Breast epithelium (tissue), 4 donors: ENCODE measurements at regions not wholly inside any gene's neighbourhood (a gene's known extent, or its start where the extent isn't known, plus 50 kb on each side); places are given as distances from the start of the nearest gene placed in this dataset.

Experiments used
- DNase-seq, 2 donors: peaks; one replicate each; pipeline ENCODE4 v3.0.0-alpha.2; 2019; ENCODE audit warnings: low spot score in 2 of 2
- H3K27ac ChIP-seq, 2 donors: fragments of 200-600 bp; sonication (generic) in 1 of 2; one replicate each; pipeline ENCODE4 v1.5.1; 2016 to 2019; ENCODE audit warnings: mild to moderate bottlenecking in 1 of 2
- H3K27me3 ChIP-seq, 2 donors: fragments of 200-600 bp; sonication (generic) in 1 of 2; one replicate each; pipeline versions ENCODE4 v1.5.1 to v1.6.0; 2017 to 2019; ENCODE audit warnings: control low read depth in 1 of 2, mild to moderate bottlenecking in 1 of 2
- H3K36me3 ChIP-seq: fragments of 200-600 bp; one replicate; pipeline ENCODE4 v1.5.1; 2019
- H3K4me1 ChIP-seq, 2 donors: fragments of 200-600 bp; sonication (generic); one replicate each; pipeline ENCODE4 v1.5.1; 2016 to 2019; ENCODE audit warnings: control low read depth in 1 of 2
- H3K4me3 ChIP-seq, 3 donors: fragments of 200-600 bp; sonication (generic); 1 replicate in 2 of 3; 2 replicates in 1 of 3; pipeline ENCODE4 v1.5.1; 2016 to 2019; ENCODE audit warnings: mild to moderate bottlenecking in 3 of 3, moderate library complexity in 2 of 3
- H3K9me3 ChIP-seq, 2 donors: fragments of 200-600 bp; sonication (generic) in 1 of 2; one replicate each; pipeline ENCODE4 v1.5.1; 2016 to 2019; ENCODE audit warnings: control low read depth in 1 of 2
- CTCF ChIP-seq, 3 donors: fragments of 450-650 bp; IDR thresholded peaks; one replicate each; pipeline ENCODE4 v1.5.1; 2016 to 2017; ENCODE audit warnings: antibody characterized with exemption in 3 of 3, mild to moderate bottlenecking in 3 of 3, moderate library complexity in 3 of 3
- POLR2A ChIP-seq: fragments of 450-650 bp; IDR thresholded peaks from one replicate; pipeline ENCODE4 v1.6.1; 2016; ENCODE audit warnings: antibody characterized with exemption, mild to moderate bottlenecking, moderate library complexity
- POLR2AphosphoS5 ChIP-seq, 3 donors: sonication (generic); formaldehyde crosslinking; IDR thresholded peaks; one replicate each; pipeline ENCODE4 v1.6.1; 2017; ENCODE audit warnings: antibody characterized with exemption in 3 of 3
- intact Hi-C: fragments of 100-400 bp; cut with DNase I; formaldehyde crosslinking; loops from one replicate; pipeline ENCODE4 v1.15.1; 2023; ENCODE audit warnings: low total_unique reads

- H3K27ac ChIP-seq: no peak overlapping the region
- DNase-seq: no peak
- H3K36me3 ChIP-seq: no peaks in the 10 kb centered on the region
- intact Hi-C loops: no loop called here
- TF ChIP-seq POLR2A: no peak
- no peak for TF ChIP-seq CTCF (IDR thresholded peaks at IDR 0.05)
- TF ChIP-seq POLR2AphosphoS5 (IDR thresholded peaks at IDR 0.05): no peak
- no peaks in the 10 kb centered on the region for H3K27me3 ChIP-seq
- no peaks in the 10 kb centered on the region for H3K9me3 ChIP-seq
- H3K4me3 ChIP-seq: no peak overlapping the region
- no peaks in the 10 kb centered on the region for H3K4me1 ChIP-seq
Observed at GRCh38 chr12:82529101-82529500, 157.6 kb upstream of the TMTC2 start.

- no peaks in the 10 kb centered on the region for H3K9me3 ChIP-seq
- intact Hi-C loops: no loop called here
- no peak overlapping the region for H3K4me3 ChIP-seq
- TF ChIP-seq POLR2AphosphoS5 (IDR thresholded peaks at IDR 0.05) (no peak), POLR2A (no peak), CTCF (IDR thresholded peaks at IDR 0.05) (no peak)
- DNase-seq: no peak
- no peaks in the 10 kb centered on the region for H3K36me3 ChIP-seq
- no peaks in the 10 kb centered on the region for H3K4me1 ChIP-seq
- H3K27me3 ChIP-seq: no peaks in the 10 kb centered on the region
- no peak overlapping the region for H3K27ac ChIP-seq
Observed at GRCh38 chr12:82529954-82530353, 156.8 kb upstream of the TMTC2 start.

- H3K27ac ChIP-seq: no peak overlapping the region
- intact Hi-C loops: no loop called here
- H3K36me3 ChIP-seq: no peaks in the 10 kb centered on the region
- TF ChIP-seq POLR2A (no peak), POLR2AphosphoS5 (IDR thresholded peaks at IDR 0.05) (no peak), CTCF (IDR thresholded peaks at IDR 0.05) (no peak)
- no peaks in the 10 kb centered on the region for H3K9me3 ChIP-seq
- no peak for DNase-seq
- no peaks in the 10 kb centered on the region for H3K4me1 ChIP-seq
- H3K27me3 ChIP-seq: no peaks in the 10 kb centered on the region
- no peak overlapping the region for H3K4me3 ChIP-seq
Observed at GRCh38 chr12:82530394-82530793, 156.3 kb upstream of the TMTC2 start.

GRCh38 chr12:82533341-82533740 is 153.4 kb upstream of the TMTC2 start:
- Histone ChIP-seq H3K27me3 (no peaks in the 10 kb centered on the region), H3K27ac (no peak overlapping the region), H3K4me1 (no peaks in the 10 kb centered on the region), H3K9me3 (no peaks in the 10 kb centered on the region), H3K36me3 (no peaks in the 10 kb centered on the region), H3K4me3 (no peak overlapping the region)
- intact Hi-C loops: no loop called here
- no peak for DNase-seq
- no peak for TF ChIP-seq POLR2AphosphoS5 (IDR thresholded peaks at IDR 0.05)
- TF ChIP-seq CTCF (IDR thresholded peaks at IDR 0.05): no peak
- no peak for TF ChIP-seq POLR2A

GRCh38 chr12:82537436-82537835 is 149.3 kb upstream of the TMTC2 start:
- intact Hi-C loops: no loop called here
- H3K27ac ChIP-seq: no peak overlapping the region
- no peaks in the 10 kb centered on the region for H3K36me3 ChIP-seq
- no peak for DNase-seq
- no peaks in the 10 kb centered on the region for H3K27me3 ChIP-seq
- TF ChIP-seq POLR2AphosphoS5 (IDR thresholded peaks at IDR 0.05): no peak
- no peak for TF ChIP-seq CTCF (IDR thresholded peaks at IDR 0.05)
- no peak for TF ChIP-seq POLR2A
- H3K4me3 ChIP-seq: no peak overlapping the region
- no peaks in the 10 kb centered on the region for H3K4me1 ChIP-seq
- peaks cover 0 to 13% of the 10 kb centered on the region in 2 donors for H3K9me3 ChIP-seq
